Right ventricle myocardium inferior (tissue), 1 donor: ENCODE measurements at regions not wholly inside any gene's neighbourhood (a gene's known extent, or its start where the extent isn't known, plus 50 kb on each side); places are given as distances from the start of the nearest gene placed in this dataset.

Source experiments
- ATAC-seq: fragments of 200-7000 bp; cut with Tn5 transposase; one replicate; pipeline ENCODE4 v1.9.1; 2020; ENCODE audit warnings: mild to moderate bottlenecking, moderate library complexity
- DNase-seq: peaks from one replicate; pipeline ENCODE4 v3.0.0; 2021; ENCODE audit errors: missing footprints
- intact Hi-C: fragments of 100-400 bp; cut with DNase I; formaldehyde crosslinking; loops from one replicate; pipeline ENCODE4 v1.11.0; 2022
- donor health status: DM: no; HTN: yes; CAD: no; lungs with severe emphysema.

GRCh38 chr6:23031986-23032385 lies 462.6 kb downstream of the HDGFL1 start:
- DNase-seq (no peak), ATAC-seq (no peak)
- intact Hi-C loops: no loop called here

GRCh38 chr6:23034926-23035325 lies 465.6 kb downstream of the HDGFL1 start:
- intact Hi-C loops: no loop called here
- no peak for DNase-seq
- ATAC-seq: no peak

- intact Hi-C loops: no loop called here
- ATAC-seq (no peak), DNase-seq (no peak)
Measured at GRCh38 chr6:23036406-23036983, 467.1 kb downstream of the HDGFL1 start.

GRCh38 chr6:23040899-23041298 lies 471.5 kb downstream of the HDGFL1 start:
- intact Hi-C loops: no loop called here
- DNase-seq (no peak), ATAC-seq (no peak)

- intact Hi-C loops: no loop called here
- ATAC-seq (no peak), DNase-seq (no peak)
Measured at GRCh38 chr6:23045280-23045679, 475.9 kb downstream of the HDGFL1 start.

GRCh38 chr6:23055523-23055922 lies 486.2 kb downstream of the HDGFL1 start:
- DNase-seq: no peak
- ATAC-seq: no peak
- intact Hi-C loops: no loop called here

GRCh38 chr6:23073821-23074220 lies 504.5 kb downstream of the HDGFL1 start:
- intact Hi-C loops: no loop called here
- DNase-seq (no peak), ATAC-seq (no peak)

- no peak for ATAC-seq
- intact Hi-C loops: no loop called here
Measured at GRCh38 chr6:23077772-23078171, 508.4 kb downstream of the HDGFL1 start.

GRCh38 chr6:23081701-23082100 lies 512.3 kb downstream of the HDGFL1 start:
- intact Hi-C loops: no loop called here
- DNase-seq (no peak), ATAC-seq (no peak)

More at GRCh38 chr6:23077772-23078171, 508.4 kb downstream of the HDGFL1 start:
- DNase-seq: no peak

GRCh38 chr6:23086100-23086499 lies 516.7 kb downstream of the HDGFL1 start:
- ATAC-seq (no peak), DNase-seq (no peak)
- intact Hi-C loops: no loop called here

GRCh38 chr6:23087471-23087870 lies 518.1 kb downstream of the HDGFL1 start:
- intact Hi-C loops: no loop called here
- ATAC-seq (no peak), DNase-seq (no peak)

- no peak for DNase-seq
- intact Hi-C loops: no loop called here
- ATAC-seq: no peak
Measured at GRCh38 chr6:23088761-23089160, 519.4 kb downstream of the HDGFL1 start.

- DNase-seq (no peak), ATAC-seq (no peak)
- intact Hi-C loops: no loop called here
Measured at GRCh38 chr6:23089981-23090380, 520.6 kb downstream of the HDGFL1 start.

- intact Hi-C loops: no loop called here
- no peak for ATAC-seq
- no peak for DNase-seq
Measured at GRCh38 chr6:23091795-23092194, 522.4 kb downstream of the HDGFL1 start.

- ATAC-seq: no peak
- DNase-seq: no peak
- intact Hi-C loops: no loop called here
Measured at GRCh38 chr6:23096876-23097275, 527.5 kb downstream of the HDGFL1 start.

- intact Hi-C loops: no loop called here
- no peak for DNase-seq
- no peak for ATAC-seq
Measured at GRCh38 chr6:23097566-23097965, 528.2 kb downstream of the HDGFL1 start.

- DNase-seq (no peak), ATAC-seq (no peak)
- intact Hi-C loops: no loop called here
Measured at GRCh38 chr6:23106951-23107350, 537.6 kb downstream of the HDGFL1 start.

GRCh38 chr6:23111984-23112383 lies 542.6 kb downstream of the HDGFL1 start:
- no peak for DNase-seq
- intact Hi-C loops: no loop called here
- no peak for ATAC-seq

GRCh38 chr6:23114812-23115504 lies 545.6 kb downstream of the HDGFL1 start:
- no peak for DNase-seq
- intact Hi-C loops: no loop called here
- ATAC-seq: no peak

- intact Hi-C loops: no loop called here
- ATAC-seq (no peak), DNase-seq (no peak)
Measured at GRCh38 chr6:23137611-23138010, 568.2 kb downstream of the HDGFL1 start.

GRCh38 chr6:23140871-23141270 lies 571.5 kb downstream of the HDGFL1 start:
- intact Hi-C loops: no loop called here
- no peak for ATAC-seq

More at GRCh38 chr6:23140871-23141270, 571.5 kb downstream of the HDGFL1 start:
- no peak for DNase-seq
